HG03457 (cell line): ENCODE measurements at regions not wholly inside any gene's neighbourhood (a gene's known extent, or its start where the extent isn't known, plus 50 kb on each side); places are given as distances from the start of the nearest gene placed in this dataset.
A peak's percentile ranks its signal among the peaks of the same experiment; 100 is the strongest.

ENCODE experiments used
- ATAC-seq: cut with Tn5 transposase; IDR thresholded peaks from one replicate; pipeline ENCODE4 v1.9.1; 2021; ENCODE audit warnings: moderate number of reproducible peaks; ENCODE audit not compliant: unreplicated experiment

- no peak for ATAC-seq
These were observed 51.4 kb upstream of the ITM2B start for GRCh38 chr13:48181482-48182145.

DNA sequence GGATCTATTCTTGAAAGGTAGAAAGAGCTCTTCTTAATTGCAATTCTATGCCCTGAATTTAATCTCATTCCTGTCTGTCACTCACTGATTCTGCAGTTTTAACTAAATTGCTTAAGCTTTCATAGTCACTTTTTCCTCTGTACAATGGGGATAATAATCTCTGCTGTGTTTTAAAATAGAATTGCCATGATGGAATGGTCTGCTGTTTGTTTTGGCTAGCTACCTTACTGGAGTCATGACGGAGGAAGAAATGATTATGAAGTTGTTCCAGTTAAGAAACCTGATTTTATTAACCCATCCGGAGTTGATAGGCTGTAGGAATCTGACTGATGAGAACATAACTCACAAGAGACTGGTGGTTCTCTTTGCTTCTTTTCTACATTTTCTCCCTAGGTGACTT lies 54.9 kb upstream of the ITM2B start:
- ATAC-seq = no peak

- ATAC-seq = no peak
These were observed 56.2 kb upstream of the ITM2B start for GRCh38 chr13:48176781-48177180.

GRCh38 chr13:48175185-48175584 lies 57.8 kb upstream of the ITM2B start:
- ATAC-seq = no peak

DNA sequence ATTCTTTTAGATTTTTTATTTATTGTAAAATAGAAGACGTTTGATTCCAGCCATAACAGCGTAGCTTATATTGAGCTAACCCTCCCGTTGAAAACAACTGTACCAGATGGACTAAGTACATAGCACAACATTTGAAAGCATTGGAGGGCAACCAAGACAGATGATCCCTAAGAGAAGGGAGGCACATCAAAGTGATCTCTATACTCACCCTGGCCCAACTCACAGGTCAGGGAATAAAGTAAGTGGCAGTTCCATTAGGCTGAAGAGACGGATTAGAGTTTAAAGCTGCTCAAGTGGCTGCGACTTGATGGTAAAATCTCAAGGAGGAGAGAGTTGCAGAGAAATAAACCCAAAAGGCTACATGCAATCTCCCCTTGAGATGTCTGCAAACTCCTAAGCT lies 65.1 kb upstream of the ITM2B start:
- ATAC-seq = no peak

DNA sequence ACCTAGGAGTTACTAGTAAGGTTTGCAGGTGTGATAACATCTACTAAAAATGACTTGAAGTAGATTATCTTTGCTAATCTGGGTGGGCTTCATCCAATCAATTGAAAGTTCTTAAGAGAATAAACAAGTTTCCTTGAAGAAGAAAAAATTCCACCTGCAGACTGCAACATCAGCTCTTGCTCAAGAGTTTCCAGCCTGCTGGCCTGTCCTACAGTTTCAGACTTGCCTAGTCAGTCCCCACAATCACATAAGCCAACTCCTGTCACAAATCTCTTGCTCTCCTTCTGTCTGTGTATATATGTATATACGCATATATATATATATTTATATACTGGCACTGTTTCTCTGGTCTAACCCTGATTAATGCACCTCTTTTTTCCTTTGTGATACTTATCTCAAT lies 67.3 kb upstream of the ITM2B start:
- ATAC-seq = no peak

- ATAC-seq = no peak
These were observed 67.9 kb upstream of the ITM2B start for GRCh38 chr13:48165063-48165462.

- ATAC-seq = no peak
These were observed 68.2 kb upstream of the MED4 start for GRCh38 chr13:48163061-48163460.

DNA sequence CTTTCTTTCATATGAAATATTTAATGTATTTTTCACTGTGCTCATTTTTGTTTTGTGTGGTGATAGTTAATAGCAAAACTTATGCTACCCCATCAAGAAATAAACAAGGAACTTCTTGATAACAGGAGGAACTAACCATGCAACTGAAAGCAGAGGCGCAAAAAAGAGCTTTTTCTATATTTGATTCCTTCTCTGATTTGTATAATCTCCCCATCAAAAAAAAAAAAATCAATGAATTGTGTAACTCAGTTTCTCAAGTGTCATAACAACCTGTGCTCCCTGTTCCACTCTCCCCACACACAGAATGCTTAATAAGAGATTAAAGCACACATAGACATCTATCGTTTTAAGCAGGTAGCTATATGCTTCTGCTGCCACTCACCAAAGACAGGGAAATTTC lies 67.3 kb upstream of the MED4 start:
- no peak for ATAC-seq

DNA sequence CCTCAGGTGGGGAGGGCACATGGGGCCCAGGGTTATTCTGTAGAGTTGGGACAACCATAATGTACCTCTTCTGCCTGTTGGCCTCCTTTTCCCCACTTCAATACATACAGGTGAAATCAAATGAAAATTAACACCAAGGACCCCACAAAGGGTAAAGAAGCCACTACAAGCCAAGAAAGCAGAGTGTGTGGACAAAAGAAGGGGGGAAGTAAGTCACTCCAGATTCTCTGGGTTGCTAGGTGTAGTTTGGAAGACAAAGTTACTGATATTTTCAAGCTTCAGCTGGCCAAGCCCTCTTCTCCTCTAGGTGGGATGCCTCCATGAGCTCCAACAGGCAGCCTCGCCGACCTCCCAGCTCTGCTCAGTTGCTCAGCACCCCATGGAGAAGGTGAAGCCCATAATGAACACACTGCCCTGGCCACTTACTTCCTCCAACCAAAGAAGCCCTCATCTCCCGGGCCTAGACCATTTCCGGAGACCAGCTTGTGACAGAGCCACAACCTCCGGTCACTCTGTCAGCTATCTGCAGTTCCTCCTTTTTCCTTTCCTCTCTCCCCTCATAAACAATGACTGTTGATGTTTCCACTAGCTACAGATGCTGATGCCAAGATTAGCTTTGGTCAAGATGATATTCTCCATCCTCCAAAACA lies 66.8 kb upstream of the MED4 start:
- ATAC-seq = no peak

DNA sequence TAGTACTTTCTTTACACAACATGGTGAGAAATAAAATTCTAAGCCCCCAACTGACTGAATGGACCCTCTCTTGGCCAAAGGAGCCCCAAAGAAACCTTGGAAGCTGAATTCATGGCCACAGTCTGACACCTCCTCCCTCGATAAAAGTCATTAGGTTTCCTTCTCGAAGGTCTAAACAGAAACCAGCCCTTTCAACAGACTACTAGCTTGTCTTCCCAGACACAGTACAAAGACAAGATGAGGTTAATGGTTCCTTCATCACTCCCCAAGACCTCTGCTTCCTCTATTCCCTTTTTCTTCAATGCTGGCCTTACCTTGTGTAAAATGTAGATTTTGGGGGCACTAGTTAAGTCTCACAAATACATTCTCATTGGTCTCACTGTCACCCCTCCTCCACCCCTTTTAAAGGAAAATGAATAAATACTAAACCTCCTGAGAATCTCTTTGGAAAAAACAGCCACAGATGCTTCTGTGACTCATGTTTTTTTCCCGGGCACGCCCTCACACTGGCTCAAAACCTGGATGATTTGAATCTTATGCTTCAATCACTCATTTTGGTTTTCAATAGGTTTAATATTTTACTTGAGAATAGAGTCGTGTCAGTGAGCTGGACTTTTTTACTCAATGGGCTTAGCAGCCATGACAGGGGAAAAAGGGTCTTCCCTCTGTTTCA lies 65.8 kb upstream of the MED4 start:
- ATAC-seq = no peak

DNA sequence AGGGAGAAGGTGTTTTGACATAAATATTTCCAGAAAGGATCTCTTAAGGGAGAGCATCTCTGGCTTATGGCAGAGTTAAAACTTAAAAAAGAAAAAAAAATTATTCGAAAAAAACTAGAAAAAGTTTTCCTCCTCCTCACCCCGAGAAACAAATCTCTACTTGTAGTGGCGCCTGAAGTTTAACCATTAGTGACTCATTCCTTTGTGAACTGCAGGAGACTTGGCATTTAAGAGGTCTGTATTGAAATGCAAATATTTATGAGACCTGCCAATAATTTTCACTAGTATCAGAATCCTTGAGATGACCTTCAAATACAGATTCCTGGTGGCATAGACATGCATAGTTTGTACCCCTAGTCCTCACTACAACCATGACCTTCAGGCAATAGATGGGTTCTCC lies 64.9 kb upstream of the MED4 start:
- ATAC-seq = no peak

DNA sequence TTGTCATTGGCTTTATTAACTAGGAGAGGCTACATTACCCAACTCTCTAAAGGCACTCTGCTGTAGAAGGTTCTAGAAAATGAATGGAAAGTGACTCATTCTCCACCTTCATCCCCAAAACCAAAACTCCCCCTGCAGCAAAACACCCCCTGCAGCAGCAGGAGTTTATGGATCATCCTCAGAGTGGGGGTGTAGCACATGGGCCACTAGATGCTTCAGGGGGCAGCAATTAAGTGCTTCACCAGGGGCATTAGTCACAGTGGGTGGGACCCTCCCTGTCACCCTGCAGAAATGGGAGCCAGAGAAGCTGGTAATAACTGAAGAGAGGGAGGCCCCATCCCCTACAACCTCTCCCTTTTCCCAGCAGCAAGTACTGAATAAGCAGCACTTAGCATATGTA lies 64.5 kb upstream of the MED4 start:
- no peak for ATAC-seq

DNA sequence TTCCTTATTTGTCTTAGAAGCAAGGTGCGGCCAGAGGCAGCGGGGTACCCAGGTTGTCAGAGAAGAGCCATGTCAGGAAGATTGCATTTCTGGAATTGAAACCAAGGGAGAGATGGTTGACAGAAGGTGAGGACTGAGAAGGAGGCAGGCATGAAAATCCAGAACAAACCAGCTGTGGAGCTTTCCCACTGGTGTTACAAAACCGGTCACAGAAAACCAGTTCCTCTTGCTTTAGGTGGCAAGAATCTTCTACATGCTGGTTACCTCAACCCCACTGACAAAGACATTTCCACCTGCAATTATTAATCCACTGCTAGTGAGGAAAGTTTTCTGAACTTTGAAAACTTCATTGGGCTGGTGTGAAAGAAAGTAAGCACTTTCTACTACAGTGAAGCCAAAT lies 64.0 kb upstream of the MED4 start:
- no peak for ATAC-seq

DNA sequence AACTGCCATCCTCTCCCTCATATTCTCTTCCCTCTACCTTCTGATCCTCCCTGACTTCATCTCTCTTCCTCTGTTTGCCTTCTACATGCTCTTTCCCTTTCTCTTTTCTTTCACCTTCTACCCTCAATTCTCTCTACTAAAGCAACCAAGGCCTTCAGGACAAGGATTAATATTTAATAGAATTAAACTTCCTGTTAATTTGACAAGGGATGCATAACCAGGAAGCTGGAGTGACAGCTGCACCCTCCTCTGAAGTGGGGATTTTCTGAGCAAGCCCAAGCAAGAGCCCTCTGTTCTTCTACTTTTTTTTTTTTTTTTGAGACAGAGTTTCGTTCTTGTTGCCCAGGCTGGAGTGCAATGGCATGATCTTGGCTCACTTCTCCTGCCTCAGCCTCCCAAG lies 63.4 kb upstream of the MED4 start:
- ATAC-seq = peak; percentile 71

DNA sequence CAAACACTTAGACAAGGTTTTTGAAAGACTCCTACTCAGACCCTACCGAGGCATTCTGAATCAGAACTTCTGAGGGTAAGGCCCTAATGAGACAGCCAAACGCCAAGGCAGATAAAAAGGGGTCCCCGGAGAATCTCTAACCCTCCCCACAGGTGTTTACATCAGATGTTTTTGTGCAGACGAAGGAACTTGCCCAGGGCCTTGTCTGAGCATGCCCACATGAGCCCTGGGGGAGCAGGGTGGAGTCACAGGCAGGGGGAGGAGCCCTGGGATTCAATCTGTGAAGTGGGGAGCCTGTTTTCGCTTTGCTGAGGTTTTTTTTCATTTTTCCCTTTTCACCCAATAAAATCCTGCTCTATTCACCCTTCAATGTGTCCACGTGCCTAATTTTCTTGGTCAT lies 61.6 kb upstream of the MED4 start:
- no peak for ATAC-seq

DNA sequence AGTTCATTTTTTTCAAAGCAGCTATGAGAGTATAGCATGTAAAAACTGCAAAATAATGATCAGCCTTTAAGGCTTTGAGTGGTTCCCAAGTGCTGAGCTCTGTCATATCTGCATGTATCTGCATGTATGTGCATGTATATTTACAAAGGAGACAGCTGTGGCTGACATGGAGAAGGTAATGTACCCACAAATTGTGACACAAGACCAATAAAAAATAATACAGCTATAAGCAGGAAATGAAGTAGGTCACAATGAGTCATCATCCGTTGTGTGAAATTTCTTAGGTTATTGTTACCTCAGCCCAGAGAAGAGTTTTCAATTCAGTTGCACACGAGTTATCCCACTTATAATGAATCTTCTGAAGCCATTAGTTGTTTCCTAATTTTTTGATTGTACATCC lies 60.9 kb upstream of the MED4 start:
- no peak for ATAC-seq

DNA sequence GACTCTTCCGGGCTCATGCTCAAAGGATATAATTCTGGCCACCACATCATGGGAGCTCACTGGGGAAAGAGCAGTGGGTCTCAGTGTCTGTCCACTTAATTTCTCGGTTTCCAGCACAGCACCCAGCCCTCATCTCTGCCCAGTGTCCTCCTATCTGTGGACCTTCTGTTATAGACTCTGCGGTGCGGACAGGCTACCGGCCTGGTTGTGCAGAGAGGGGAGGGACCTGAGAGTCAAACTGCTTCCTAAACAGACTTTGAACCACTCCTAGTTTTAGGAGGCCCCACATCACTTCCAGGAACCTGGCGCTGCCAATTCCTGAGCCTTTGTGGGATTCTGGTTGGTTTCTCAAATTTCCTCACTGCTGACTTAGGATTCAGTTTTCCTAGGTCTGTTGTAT lies 59.8 kb upstream of the MED4 start:
- no peak for ATAC-seq

- ATAC-seq = no peak
These were observed 58.3 kb upstream of the MED4 start for GRCh38 chr13:48153186-48153585.

GRCh38 chr13:48151363-48152161 lies 56.7 kb upstream of the MED4 start:
- no peak for ATAC-seq

DNA sequence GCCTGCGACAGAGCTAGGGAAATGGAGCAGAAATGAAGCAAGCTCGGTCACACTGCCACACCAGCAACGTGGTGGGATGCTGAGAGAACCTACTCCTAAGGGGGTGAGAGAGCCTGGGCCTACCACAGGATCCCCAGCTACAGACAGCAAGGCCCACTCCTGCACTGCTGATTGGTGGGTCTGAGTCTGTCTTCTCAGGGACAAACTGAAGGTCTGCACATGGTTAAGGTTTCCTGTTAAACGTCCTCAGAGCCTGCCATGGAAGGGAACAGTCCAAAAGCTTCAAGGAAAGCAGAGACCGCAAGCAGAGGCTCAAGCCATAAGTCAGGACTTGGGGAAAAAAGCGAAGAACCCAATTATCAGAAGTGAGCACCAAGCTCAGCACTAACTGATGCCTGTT lies 53.5 kb upstream of the MED4 start:
- ATAC-seq = no peak

- no peak for ATAC-seq
These were observed 51.7 kb upstream of the MED4 start for GRCh38 chr13:48146636-48147035.
